Endothelial cell of umbilical vein (primary cell): ENCODE measurements at regions not wholly inside any gene's neighbourhood (a gene's known extent, or its start where the extent isn't known, plus 50 kb on each side); places are given as distances from the start of the nearest gene placed in this dataset.

Source experiments
- BruUV-seq: library from RNA; stranded (reverse); fragments of 400-500 nt; replicated peaks from 2 replicates; lab custom pipeline; 2021; lab: Mats Ljungman, UMichigan
- CTCF ChIA-PET: fragments of 300-600, 350-600 bp; sonication (Branson Sonifier 250); formaldehyde crosslinking; loops from one replicate; lab custom pipeline; 2021; ENCODE audit warnings: antibody characterized with exemption, inconsistent platforms; lab: Charles Lee
- POLR2A ChIA-PET: fragments of 300-600, 350-600 bp; sonication (Branson Sonifier 250); formaldehyde crosslinking; loops from one replicate; lab custom pipeline; 2021; ENCODE audit warnings: antibody characterized with exemption, inconsistent platforms; lab: Charles Lee
- DNase-seq: peaks from one replicate; pipeline ENCODE4 v3.0.0-alpha.2; 2011; ENCODE audit warnings: low read depth, low spot score
- FAIRE-seq: peaks from 2 replicates; lab custom pipeline; 2011; peaks lifted over from hg19 to GRCh38; lab: Jason Lieb, UNC
- H2AFZ ChIP-seq: 2 replicates; pipeline ENCODE4 v1.6.0; 2012; ENCODE audit warnings: low read depth, low read length, control low read depth, inconsistent platforms
- H3K27ac ChIP-seq: 2 replicates; pipeline ENCODE4 v1.5.1; 2011; ENCODE audit warnings: low read depth, mild to moderate bottlenecking, control low read depth, low read length, moderate library complexity; ENCODE audit not compliant: insufficient read depth
- H3K27me3 ChIP-seq, 2 experiments: 2 replicates each; pipeline versions ENCODE4 v1.6.0 to v1.6.1; 2011; ENCODE audit warnings: low read length in 2 of 2, mixed read lengths in 1 of 2; ENCODE audit not compliant: control insufficient read depth in 2 of 2, insufficient read depth in 2 of 2
- H3K36me3 ChIP-seq, 2 experiments: 2 replicates in 1 of 2; 3 replicates in 1 of 2; pipeline ENCODE4 v1.5.1; 2011; ENCODE audit warnings: low read length in 2 of 2, mild to moderate bottlenecking in 1 of 2, moderate library complexity in 1 of 2; ENCODE audit not compliant: control insufficient read depth in 2 of 2, insufficient read depth in 2 of 2; ENCODE audit errors: extremely low read depth in 1 of 2
- H3K4me1 ChIP-seq: 3 replicates; pipeline ENCODE4 v1.5.1; 2011; ENCODE audit warnings: mild to moderate bottlenecking, low read length; ENCODE audit not compliant: control insufficient read depth, insufficient read depth; ENCODE audit errors: extremely low read depth
- H3K4me2 ChIP-seq: 2 replicates; pipeline ENCODE4 v1.6.1; 2011; ENCODE audit warnings: low read length, control low read depth, mixed read lengths; ENCODE audit not compliant: insufficient read depth
- H3K4me3 ChIP-seq, 3 experiments: fragments of 200-600 bp in 1 of 3; sonication (generic), shearing (Covaris generic) in 1 of 3; replicated peaks in 1 of 3; 2 replicates each; pipeline ENCODE4 v1.5.1; 2011 to 2016; ENCODE audit warnings: control low read depth in 3 of 3, low read length in 3 of 3, mild to moderate bottlenecking in 2 of 3, inconsistent platforms in 1 of 3, low read depth in 1 of 3, moderate library complexity in 1 of 3; ENCODE audit not compliant: insufficient read depth in 1 of 3
- H3K79me2 ChIP-seq: 2 replicates; pipeline ENCODE4 v1.6.0; 2012; ENCODE audit warnings: low read length, inconsistent platforms; ENCODE audit not compliant: control insufficient read depth, insufficient read depth
- H3K9ac ChIP-seq: replicated peaks from 2 replicates; pipeline ENCODE3; 2011; ENCODE audit warnings: low read length, control low read depth; ENCODE audit not compliant: insufficient read depth; ENCODE audit errors: extremely low read depth
- H3K9me1 ChIP-seq: replicated peaks from 3 replicates; pipeline ENCODE4 v1.6.0; 2011; ENCODE audit warnings: mild to moderate bottlenecking, low read length; ENCODE audit not compliant: control insufficient read depth, insufficient read depth; ENCODE audit errors: extremely low read depth
- H3K9me3 ChIP-seq: replicated peaks from 2 replicates; pipeline ENCODE4 v1.5.1; 2012; ENCODE audit warnings: low read length, inconsistent platforms; ENCODE audit not compliant: control insufficient read depth, insufficient read depth
- H4K20me1 ChIP-seq: replicated peaks from 2 replicates; pipeline ENCODE3; 2011; ENCODE audit warnings: mild to moderate bottlenecking, low read length; ENCODE audit not compliant: control insufficient read depth, insufficient read depth; ENCODE audit errors: extremely low read depth
- CTCF ChIP-seq, 2 donors: IDR thresholded peaks; 1 replicate in 1 of 2; 2 replicates in 1 of 2; pipeline ENCODE4 v1.5.1; 2011; ENCODE audit warnings: low read length in 2 of 2, mild to moderate bottlenecking in 2 of 2, moderate library complexity in 2 of 2, control low read depth in 1 of 2, inconsistent platforms in 1 of 2, low read depth in 1 of 2; ENCODE audit not compliant: insufficient read depth in 1 of 2; ENCODE audit errors: extremely low read depth in 1 of 2
- EZH2 ChIP-seq: IDR thresholded peaks from 2 replicates; pipeline ENCODE4 v1.6.1; 2012; ENCODE audit warnings: borderline replicate concordance, low read depth, mild to moderate bottlenecking, moderate library complexity, low read length, inconsistent platforms; ENCODE audit not compliant: severe bottlenecking
- FOS ChIP-seq: IDR thresholded peaks from 2 replicates; pipeline ENCODE4 v1.6.1; 2011; ENCODE audit warnings: mild to moderate bottlenecking, low read length, moderate library complexity, borderline replicate concordance; ENCODE audit not compliant: insufficient read depth
- GATA2 ChIP-seq: IDR thresholded peaks from 2 replicates; pipeline ENCODE4 v1.7.0; 2011; ENCODE audit warnings: low read depth, mild to moderate bottlenecking, moderate library complexity, mixed read lengths, low read length; ENCODE audit not compliant: insufficient read length, insufficient read depth
- JUN ChIP-seq: IDR thresholded peaks from 2 replicates; pipeline ENCODE4 v1.6.1; 2011; ENCODE audit warnings: borderline replicate concordance, low read depth; ENCODE audit not compliant: insufficient read length, insufficient read depth
- MAX ChIP-seq: IDR thresholded peaks from 2 replicates; pipeline ENCODE4 v1.6.1; 2011; ENCODE audit not compliant: insufficient read depth, insufficient read length
- MYC ChIP-seq: IDR thresholded peaks from one replicate; pipeline ENCODE4 v1.6.1; 2011; ENCODE audit warnings: mild to moderate bottlenecking, low read depth, low read length
- POLR2A ChIP-seq: IDR thresholded peaks from 2 replicates; pipeline ENCODE4 v1.6.1; 2012; ENCODE audit warnings: low read depth, mild to moderate bottlenecking, control low read depth, low read length
- POLR2AphosphoS5 ChIP-seq: IDR thresholded peaks from 2 replicates; pipeline ENCODE4 v1.6.1; 2012; ENCODE audit warnings: low read depth, mild to moderate bottlenecking, control low read depth, low read length, moderate library complexity; ENCODE audit not compliant: insufficient read depth
- dilution Hi-C: fragments of 300-500 bp; cut with MboI; formaldehyde crosslinking; loops from one replicate; pipeline ENCODE4 v1.15.0; 2019; ENCODE audit warnings: low sequenced_read_pairs; ENCODE audit not compliant: extremely low pct_ligation_motif_present
- intact Hi-C: fragments of 100-400 bp; cut with micrococcal nuclease; formaldehyde crosslinking; loops from one replicate; pipeline ENCODE4 v1.10.0; 2022

DNA sequence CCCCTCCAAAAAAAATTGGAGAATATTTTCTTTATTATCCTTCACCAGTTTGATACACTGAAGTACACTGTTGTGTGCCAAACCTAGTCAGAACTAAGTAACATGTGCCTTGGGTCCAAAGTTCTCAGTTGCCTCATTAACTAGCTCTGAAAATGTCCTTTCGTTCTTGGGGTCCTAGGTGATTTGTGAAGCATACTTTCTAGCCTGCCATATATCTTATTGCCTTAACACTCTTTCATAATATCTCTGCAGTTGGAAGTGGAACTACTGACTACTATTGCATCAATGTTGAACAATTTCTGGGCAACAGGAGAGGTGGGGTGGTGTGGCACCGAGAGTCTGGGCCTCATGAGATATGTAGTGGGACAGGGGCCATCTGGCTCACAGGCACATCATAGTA is 592.9 kb upstream of the FBXO33 start:
- no peak for TF ChIP-seq MAX
- no peak for TF ChIP-seq JUN
- no peak for TF ChIP-seq POLR2AphosphoS5
- no peak for TF ChIP-seq EZH2
- TF ChIP-seq FOS, result no peak
- TF ChIP-seq GATA2, result no peak
- no peak for TF ChIP-seq MYC
- TF ChIP-seq POLR2A, result no peak
- no peak for TF ChIP-seq CTCF (IDR thresholded peaks at IDR 0.05; ENCODE audit: extremely low read depth in 1 of 2, insufficient read depth in 1 of 2, low read depth in 1 of 2, low read length in 2 of 2)
- Histone ChIP-seq H3K9me3 (no peaks in the 10 kb centered on the region), H4K20me1 (no peaks in the 10 kb centered on the region), H3K27ac (no peak overlapping the region), H3K4me2 (no peak overlapping the region), H3K27me3 (no peaks in the 10 kb centered on the region), H3K9ac (no peak overlapping the region), H3K36me3 (no peaks in the 10 kb centered on the region), H3K4me3 (no peak overlapping the region), H3K79me2 (no peaks in the 10 kb centered on the region), H2AFZ (no peak overlapping the region), H3K9me1 (no peaks in the 10 kb centered on the region), H3K4me1 (no peaks in the 10 kb centered on the region)
- dilution Hi-C loops, result no loop called here
- no TSS peak for BruUV-seq
- POLR2A ChIA-PET, result no interaction called here
- no peak for FAIRE-seq
- CTCF ChIA-PET, result no interaction called here
- no peak for DNase-seq
- intact Hi-C loops, result no loop called here
